OCI-LY7 (cell line): ENCODE measurements at regions not wholly inside any gene's neighbourhood (a gene's known extent, or its start where the extent isn't known, plus 50 kb on each side); places are given as distances from the start of the nearest gene placed in this dataset.

ENCODE experiments used
- BruUV-seq: library from RNA; stranded (reverse); fragments of 400-500 nt; replicated peaks from 2 replicates; lab custom pipeline; 2021; lab: Mats Ljungman, UMichigan
- CTCF ChIA-PET: fragments of 300-600 bp; sonication (Branson Sonifier 250); formaldehyde crosslinking; loops from one replicate; lab custom pipeline; 2022; ENCODE audit warnings: antibody characterized with exemption; ENCODE audit not compliant: unreplicated experiment; lab: Charles Lee
- POLR2A ChIA-PET: fragments of 300-600 bp; sonication (Branson Sonifier 250); formaldehyde crosslinking; loops from one replicate; lab custom pipeline; 2022; ENCODE audit warnings: antibody characterized with exemption; lab: Charles Lee
- DNase-seq: peaks from one replicate; pipeline ENCODE4 v3.0.0-alpha.2; 2015; ENCODE audit warnings: low spot score
- H2AFZ ChIP-seq: fragments of 200-600 bp; sonication (generic), shearing (Covaris generic); 2 replicates; pipeline ENCODE4 v1.6.1; 2014; ENCODE audit warnings: mild to moderate bottlenecking, antibody characterized with exemption, low read length, moderate library complexity
- H3K27ac ChIP-seq: fragments of 200-600 bp; sonication (generic); 2 replicates; pipeline ENCODE4 v1.5.1; 2014; ENCODE audit warnings: mixed run types, low read depth, mild to moderate bottlenecking, moderate library complexity, low read length, inconsistent platforms; ENCODE audit not compliant: poor library complexity, severe bottlenecking
- H3K36me3 ChIP-seq: fragments of 200-600 bp; sonication (generic); 2 replicates; pipeline ENCODE4 v1.6.1; 2014; ENCODE audit warnings: mild to moderate bottlenecking, antibody characterized with exemption, low read length, moderate library complexity, mixed read lengths; ENCODE audit not compliant: insufficient read depth
- H3K4me1 ChIP-seq: fragments of 200-600 bp; sonication (generic); 2 replicates; pipeline ENCODE4 v1.5.1; 2014; ENCODE audit warnings: mild to moderate bottlenecking, low read length; ENCODE audit not compliant: insufficient read depth, poor library complexity, severe bottlenecking
- H3K4me2 ChIP-seq: fragments of 200-600 bp; sonication (generic); 2 replicates; pipeline ENCODE4 v1.6.1; 2014; ENCODE audit warnings: mild to moderate bottlenecking, low read length
- H3K4me3 ChIP-seq: fragments of 200-600 bp; sonication (generic); 2 replicates; pipeline ENCODE4 v1.5.1; 2014; ENCODE audit warnings: mild to moderate bottlenecking, low read depth, low read length; ENCODE audit not compliant: poor library complexity, severe bottlenecking
- H3K79me2 ChIP-seq: fragments of 200-600 bp; sonication (generic); 2 replicates; pipeline ENCODE4 v1.6.1; 2016; ENCODE audit warnings: low read depth, mild to moderate bottlenecking, low read length, moderate library complexity, mixed read lengths; ENCODE audit not compliant: insufficient read depth
- H3K9me2 ChIP-seq: fragments of 200-600 bp; sonication (generic); 2 replicates; pipeline ENCODE4 v1.6.1; 2016; ENCODE audit warnings: mild to moderate bottlenecking, low read length, mixed read lengths; ENCODE audit not compliant: insufficient read depth
- H3K9me3 ChIP-seq: fragments of 200-600 bp; sonication (generic); 2 replicates; pipeline ENCODE4 v1.6.1; 2014; ENCODE audit warnings: mild to moderate bottlenecking, mixed run types, low read length, mixed read lengths
- H4K20me1 ChIP-seq: fragments of 200-600 bp; sonication (generic); 2 replicates; pipeline ENCODE4 v1.6.1; 2014; ENCODE audit warnings: mild to moderate bottlenecking, antibody characterized with exemption, low read length, moderate library complexity, mixed read lengths; ENCODE audit not compliant: insufficient read depth
- EZH2phosphoT487 ChIP-seq: fragments of 200-600 bp; sonication (generic); IDR thresholded peaks from 2 replicates; pipeline ENCODE4 v1.6.1; 2018; ENCODE audit warnings: low read depth, borderline replicate concordance, mild to moderate bottlenecking, mixed run types, antibody characterized with exemption, low read length, moderate library complexity, mixed read lengths
- intact Hi-C: fragments of 100-400 bp; cut with micrococcal nuclease; formaldehyde crosslinking; loops from one replicate; pipeline ENCODE4 v1.10.0; 2022; ENCODE audit not compliant: unreplicated experiment
- TF ChIP-seq, protein P1 (sequence below): fragments of 200-600 bp; sonication (generic); conservative IDR thresholded peaks from 2 replicates; pipeline ENCODE4 v1.5.1; 2014; ENCODE audit warnings: mild to moderate bottlenecking, antibody characterized with exemption, low read length, moderate library complexity, mixed read lengths

DNA sequence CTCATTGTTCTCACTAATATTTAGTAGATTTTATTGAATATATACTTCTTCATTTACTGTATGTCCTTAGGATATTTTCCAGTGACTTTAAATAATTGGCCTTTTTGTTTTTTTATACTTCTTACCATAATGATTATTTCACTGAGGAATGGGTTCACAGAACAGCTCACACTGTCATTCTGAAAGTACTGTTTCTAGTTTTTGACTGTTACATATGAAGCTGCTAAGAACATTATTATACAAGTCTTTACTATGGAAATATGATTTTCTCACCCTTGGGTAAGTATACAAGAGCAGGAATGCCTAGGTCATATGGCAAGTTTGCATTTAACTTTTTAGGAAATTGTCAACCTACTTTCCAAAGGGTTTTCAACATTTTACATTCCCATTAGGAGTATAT, 343.1 kb downstream of the CCER1 start:
- H3K4me2 ChIP-seq, result no peak overlapping the region
- no peak overlapping the region for H3K27ac ChIP-seq
- H3K9me3 ChIP-seq, result no peaks in the 10 kb centered on the region
- H3K36me3 ChIP-seq, result no peaks in the 10 kb centered on the region
- no TSS peak for BruUV-seq
- no peaks in the 10 kb centered on the region for H3K4me1 ChIP-seq
- H3K4me3 ChIP-seq, result no peak overlapping the region
- TF ChIP-seq EZH2phosphoT487, result no peak
- TF ChIP-seq, protein P1, sequence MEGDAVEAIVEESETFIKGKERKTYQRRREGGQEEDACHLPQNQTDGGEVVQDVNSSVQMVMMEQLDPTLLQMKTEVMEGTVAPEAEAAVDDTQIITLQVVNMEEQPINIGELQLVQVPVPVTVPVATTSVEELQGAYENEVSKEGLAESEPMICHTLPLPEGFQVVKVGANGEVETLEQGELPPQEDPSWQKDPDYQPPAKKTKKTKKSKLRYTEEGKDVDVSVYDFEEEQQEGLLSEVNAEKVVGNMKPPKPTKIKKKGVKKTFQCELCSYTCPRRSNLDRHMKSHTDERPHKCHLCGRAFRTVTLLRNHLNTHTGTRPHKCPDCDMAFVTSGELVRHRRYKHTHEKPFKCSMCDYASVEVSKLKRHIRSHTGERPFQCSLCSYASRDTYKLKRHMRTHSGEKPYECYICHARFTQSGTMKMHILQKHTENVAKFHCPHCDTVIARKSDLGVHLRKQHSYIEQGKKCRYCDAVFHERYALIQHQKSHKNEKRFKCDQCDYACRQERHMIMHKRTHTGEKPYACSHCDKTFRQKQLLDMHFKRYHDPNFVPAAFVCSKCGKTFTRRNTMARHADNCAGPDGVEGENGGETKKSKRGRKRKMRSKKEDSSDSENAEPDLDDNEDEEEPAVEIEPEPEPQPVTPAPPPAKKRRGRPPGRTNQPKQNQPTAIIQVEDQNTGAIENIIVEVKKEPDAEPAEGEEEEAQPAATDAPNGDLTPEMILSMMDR, result no peak
- ChIA-PET CTCF (no interaction called here), POLR2A (no interaction called here)
- H4K20me1 ChIP-seq, result no peaks in the 10 kb centered on the region
- intact Hi-C loops, result loop anchor here (1.0 kb wide), 1 partner anchor 14 kb away; no protein-coding TSS in a partner anchor
- no peaks in the 10 kb centered on the region for H3K79me2 ChIP-seq
- no peak for DNase-seq
- no peak overlapping the region for H2AFZ ChIP-seq
- H3K9me2 ChIP-seq, result no peaks in the 10 kb centered on the region

DNA sequence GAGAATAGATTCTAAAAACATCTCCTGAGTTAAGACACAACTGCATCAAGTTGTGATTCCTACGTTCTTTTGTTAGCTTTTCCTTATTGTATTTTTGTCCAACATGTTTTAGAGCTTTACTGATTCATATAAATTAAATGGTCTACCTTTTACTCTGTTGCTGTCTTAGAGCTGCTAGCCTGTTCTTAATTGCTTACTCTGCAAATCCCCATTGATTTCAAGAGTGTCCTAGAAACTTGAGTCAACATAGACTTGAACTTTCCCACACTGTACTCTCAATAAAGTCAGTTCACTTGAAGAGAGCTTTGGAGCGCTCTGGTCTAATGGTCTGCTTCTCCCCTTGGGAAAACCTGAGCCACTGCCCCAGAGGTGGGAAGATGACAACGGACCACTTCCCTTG, 343.9 kb downstream of the CCER1 start:
- intact Hi-C loops, result no loop called here
- Histone ChIP-seq H3K4me3 (no peak overlapping the region), H2AFZ (no peak overlapping the region), H3K4me1 (no peaks in the 10 kb centered on the region), H4K20me1 (no peaks in the 10 kb centered on the region), H3K36me3 (no peaks in the 10 kb centered on the region), H3K27ac (no peak overlapping the region), H3K4me2 (no peak overlapping the region), H3K79me2 (no peaks in the 10 kb centered on the region), H3K9me3 (no peaks in the 10 kb centered on the region), H3K9me2 (no peaks in the 10 kb centered on the region)
- BruUV-seq, result no TSS peak
- POLR2A ChIA-PET, result no interaction called here
- CTCF ChIA-PET, result no interaction called here
- TF ChIP-seq EZH2phosphoT487, result no peak
- TF ChIP-seq, protein P1, result no peak
- no peak for DNase-seq

DNA sequence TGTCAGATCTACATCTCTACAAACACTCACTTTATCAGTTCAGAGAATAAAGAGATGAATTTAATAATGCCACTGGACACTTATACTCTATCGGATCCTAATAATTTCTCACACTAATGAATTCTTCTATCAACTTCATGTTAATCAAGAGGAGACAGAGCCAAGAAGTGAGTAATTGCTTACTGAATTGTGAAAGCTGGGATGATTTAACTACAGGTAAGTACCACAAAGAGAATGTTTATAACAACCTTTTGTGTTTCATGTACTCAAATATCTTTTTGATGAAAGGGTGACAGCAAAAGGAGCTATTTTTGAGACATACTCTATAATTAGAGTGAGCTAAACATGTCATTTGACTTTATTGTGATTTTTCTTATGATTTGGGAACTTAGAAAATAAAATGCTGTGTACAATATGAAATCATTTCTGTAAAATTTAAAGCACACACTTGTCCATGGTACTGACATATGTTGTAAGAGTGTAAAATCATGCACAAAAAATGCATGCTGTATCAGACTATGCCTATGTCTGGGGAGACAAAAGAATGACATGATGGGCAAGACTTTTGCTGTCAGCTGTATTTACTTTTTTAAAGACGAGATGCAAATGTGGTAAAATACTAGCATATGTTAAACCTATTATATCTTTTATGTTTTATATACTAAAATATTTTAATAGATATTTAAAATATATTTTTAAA, 361.2 kb downstream of the CCER1 start:
- no peak overlapping the region for H2AFZ ChIP-seq
- H3K4me1 ChIP-seq, result no peaks in the 10 kb centered on the region
- DNase-seq, result no peak
- no peak overlapping the region for H3K4me3 ChIP-seq
- no peaks in the 10 kb centered on the region for H3K79me2 ChIP-seq
- POLR2A ChIA-PET, result no interaction called here
- H3K9me3 ChIP-seq, result no peaks in the 10 kb centered on the region
- TF ChIP-seq EZH2phosphoT487, result no peak
- intact Hi-C loops, result no loop called here
- no peaks in the 10 kb centered on the region for H4K20me1 ChIP-seq
- CTCF ChIA-PET, result no interaction called here
- no peak overlapping the region for H3K27ac ChIP-seq
- H3K9me2 ChIP-seq, result no peaks in the 10 kb centered on the region
- no peak overlapping the region for H3K4me2 ChIP-seq
- no peaks in the 10 kb centered on the region for H3K36me3 ChIP-seq
- BruUV-seq, result no TSS peak
